ENCODE measurements at regions not wholly inside any gene's neighbourhood (a gene's known extent, or its start where the extent isn't known, plus 50 kb on each side); places are given as distances from the start of the nearest gene placed in this dataset.

GRCh38 chr14:22232933-22233332 is 356.1 kb downstream of the DAD1 start:
- Histone ChIP-seq H3K4me2 (ENCODE audit: low read length) (no peak overlapping the region), H3K79me2 (ENCODE audit: control insufficient read depth, low read length) (no peaks in the 10 kb centered on the region), H3F3A (ENCODE audit: control insufficient read depth, insufficient read depth) (no peaks in the 10 kb centered on the region), H3K36me3 (ENCODE audit: control insufficient read depth, low read length) (no peaks in the 10 kb centered on the region), H3K27me3 (ENCODE audit: control insufficient read depth, low read length) (peaks cover 9% of the 10 kb centered on the region; the same call in 1 of the 2 replicates), H3K27ac (ENCODE audit: low read depth, low read length) (no peak overlapping the region), H3K9me2 (replicated peaks; ENCODE audit: control insufficient read depth, low read length) (no peaks in the 10 kb centered on the region), H3K4me3 (ENCODE audit: low read length) (no peak overlapping the region), H3K4me1 (ENCODE audit: control insufficient read depth, low read length) (peaks cover 3% of the 10 kb centered on the region; the same call in 1 of the 2 replicates), H3K9me3 (ENCODE audit: control insufficient read depth, insufficient read depth, low read length) (no peaks in the 10 kb centered on the region), H4K20me1 (ENCODE audit: control insufficient read depth, insufficient read depth, low read depth, low read length) (no peaks in the 10 kb centered on the region; the same call in 1 of the 2 replicates)
- TF ChIP-seq EZH2phosphoT487 (IDR thresholded peaks at IDR 0.05; ENCODE audit: borderline replicate concordance, low read length) (no peak), CTCF (IDR thresholded peaks at IDR 0.05; ENCODE audit: low read depth, low read length, poor library complexity, severe bottlenecking) (no peak)

GRCh38 chr14:22232486-22232885 is 356.5 kb downstream of the DAD1 start:
- peaks cover 12% of the 10 kb centered on the region; the same call in 1 of the 2 replicates for H3K27me3 ChIP-seq (ENCODE audit: control insufficient read depth, low read length)
- H3K4me3 ChIP-seq (ENCODE audit: low read length) = no peak overlapping the region
- H3K9me2 ChIP-seq (replicated peaks; ENCODE audit: control insufficient read depth, low read length) = no peaks in the 10 kb centered on the region
- H3K27ac ChIP-seq (ENCODE audit: low read depth, low read length) = no peak overlapping the region
- no peaks in the 10 kb centered on the region for H3K36me3 ChIP-seq (ENCODE audit: control insufficient read depth, low read length)
- no peak overlapping the region for H3K4me2 ChIP-seq (ENCODE audit: low read length)
- H3K4me1 ChIP-seq (ENCODE audit: control insufficient read depth, low read length) = peaks cover 3% of the 10 kb centered on the region; the same call in 1 of the 2 replicates
- H3K79me2 ChIP-seq (ENCODE audit: control insufficient read depth, low read length) = no peaks in the 10 kb centered on the region
- TF ChIP-seq EZH2phosphoT487 (IDR thresholded peaks at IDR 0.05; ENCODE audit: borderline replicate concordance, low read length) = no peak
- no peak for TF ChIP-seq CTCF (IDR thresholded peaks at IDR 0.05; ENCODE audit: low read depth, low read length, poor library complexity, severe bottlenecking)
- H4K20me1 ChIP-seq (ENCODE audit: control insufficient read depth, insufficient read depth, low read depth, low read length) = no peaks in the 10 kb centered on the region; the same call in 1 of the 2 replicates
- no peaks in the 10 kb centered on the region for H3F3A ChIP-seq (ENCODE audit: control insufficient read depth, insufficient read depth)
- H3K9me3 ChIP-seq (ENCODE audit: control insufficient read depth, insufficient read depth, low read length) = no peaks in the 10 kb centered on the region

GRCh38 chr14:22231018-22231417 is 358.0 kb downstream of the DAD1 start:
- H3K4me3 ChIP-seq (ENCODE audit: low read length) = no peak overlapping the region
- no peaks in the 10 kb centered on the region; the same call in 1 of the 2 replicates for H4K20me1 ChIP-seq (ENCODE audit: control insufficient read depth, insufficient read depth, low read depth, low read length)
- H3K27ac ChIP-seq (ENCODE audit: low read depth, low read length) = no peak overlapping the region
- no peak overlapping the region for H3K4me2 ChIP-seq (ENCODE audit: low read length)
- TF ChIP-seq CTCF (IDR thresholded peaks at IDR 0.05; ENCODE audit: low read depth, low read length, poor library complexity, severe bottlenecking) (no peak), EZH2phosphoT487 (IDR thresholded peaks at IDR 0.05; ENCODE audit: borderline replicate concordance, low read length) (no peak)
- H3K79me2 ChIP-seq (ENCODE audit: control insufficient read depth, low read length) = no peaks in the 10 kb centered on the region
- H3K9me2 ChIP-seq (replicated peaks; ENCODE audit: control insufficient read depth, low read length) = no peaks in the 10 kb centered on the region
- H3K4me1 ChIP-seq (ENCODE audit: control insufficient read depth, low read length) = peaks cover 11% of the 10 kb centered on the region
- H3F3A ChIP-seq (ENCODE audit: control insufficient read depth, insufficient read depth) = no peaks in the 10 kb centered on the region
- H3K36me3 ChIP-seq (ENCODE audit: control insufficient read depth, low read length) = no peaks in the 10 kb centered on the region
- peaks cover 15% of the 10 kb centered on the region; the same call in 1 of the 2 replicates for H3K27me3 ChIP-seq (ENCODE audit: control insufficient read depth, low read length)
- no peaks in the 10 kb centered on the region for H3K9me3 ChIP-seq (ENCODE audit: control insufficient read depth, insufficient read depth, low read length)

Measured in DOHH2 (cell line).